ENCODE measurements at regions not wholly inside any gene's neighbourhood (a gene's known extent, or its start where the extent isn't known, plus 50 kb on each side); places are given as distances from the start of the nearest gene placed in this dataset.

DNA sequence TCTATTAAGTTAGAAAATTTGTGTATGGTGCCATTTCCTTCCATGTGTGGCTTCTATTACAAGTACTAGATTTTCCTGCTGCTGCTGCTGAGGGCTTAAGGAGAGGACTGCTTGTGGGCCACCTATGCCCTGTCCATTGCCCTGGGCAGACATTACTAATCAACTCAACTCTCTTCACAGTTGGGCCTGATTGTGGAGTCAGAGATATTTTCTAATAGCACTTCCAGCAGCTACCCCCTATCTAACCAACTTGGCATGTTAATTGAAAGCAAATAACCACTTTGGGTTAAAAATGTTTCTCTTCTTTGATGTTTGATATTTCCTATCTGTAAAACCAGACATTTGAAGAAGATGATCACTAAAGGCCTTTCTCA lies 242.0 kb downstream of the EDEM1 start:
- no peak for DNase-seq

DNA sequence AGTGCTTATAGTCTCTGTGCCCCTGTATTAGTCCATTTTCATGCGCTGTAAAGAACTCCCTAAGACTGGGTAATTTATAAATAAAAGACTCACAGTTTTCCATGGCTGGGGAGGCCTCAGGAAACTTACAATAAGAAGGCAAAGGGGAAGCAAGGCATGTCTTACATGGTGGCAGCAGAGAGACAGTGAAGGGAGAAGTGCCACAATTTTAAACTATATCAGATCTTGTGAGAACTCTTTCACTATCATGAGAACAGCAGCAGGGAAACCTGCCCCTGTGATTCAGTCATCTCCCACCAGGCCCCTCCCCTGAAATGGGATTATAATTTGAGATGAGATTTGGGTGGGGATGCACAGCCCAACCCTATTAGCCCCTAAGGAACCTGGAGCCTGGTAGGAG lies 243.2 kb downstream of the EDEM1 start:
- no peak for DNase-seq

DNA sequence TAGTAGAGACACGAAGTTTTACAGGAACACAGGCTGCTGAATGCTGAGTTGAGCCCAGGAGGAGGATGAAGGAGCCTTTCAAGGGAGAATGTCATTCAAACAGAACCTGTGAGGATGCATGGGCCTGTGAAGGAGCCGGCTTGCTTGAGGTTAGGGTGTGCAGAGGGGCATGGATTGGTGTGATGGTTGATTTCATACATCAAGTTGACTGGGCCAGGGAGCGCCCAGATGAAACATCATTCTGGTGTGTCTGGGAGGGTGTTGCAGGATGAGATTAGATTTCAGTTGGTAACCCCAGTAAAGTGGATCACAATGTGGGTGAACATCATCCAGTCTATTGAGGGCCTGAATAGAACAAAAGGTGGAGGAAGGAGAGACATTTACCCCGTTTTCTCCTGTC lies 243.6 kb downstream of the EDEM1 start:
- DNase-seq = no peak

DNA sequence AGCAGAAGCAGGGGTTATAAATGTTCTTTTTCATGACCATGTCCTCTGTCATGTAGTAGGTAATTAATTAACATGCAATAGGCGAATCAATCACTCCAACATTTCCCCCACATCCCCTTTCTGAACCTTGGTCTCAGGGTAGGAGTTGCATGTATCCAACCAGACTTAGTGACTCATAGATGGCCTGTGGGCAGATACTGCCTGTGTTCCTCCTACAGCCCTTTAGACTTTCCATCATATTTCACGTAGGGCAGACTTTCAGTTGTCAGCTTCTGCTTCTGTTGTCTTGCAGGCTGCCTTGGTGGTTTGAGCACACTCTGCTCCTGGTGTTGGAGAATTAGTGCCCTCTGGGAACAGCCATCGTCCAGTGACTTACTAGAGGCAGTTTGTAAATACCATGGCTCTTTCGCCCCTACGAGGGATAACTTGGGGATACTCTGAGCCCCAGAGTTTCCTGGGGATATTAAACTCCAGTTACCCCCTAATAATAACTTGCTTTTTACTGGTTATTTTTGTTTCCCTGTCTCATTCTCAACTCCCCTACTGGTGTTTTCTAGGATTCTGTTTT lies 244.4 kb downstream of the EDEM1 start:
- DNase-seq = no peak

DNA sequence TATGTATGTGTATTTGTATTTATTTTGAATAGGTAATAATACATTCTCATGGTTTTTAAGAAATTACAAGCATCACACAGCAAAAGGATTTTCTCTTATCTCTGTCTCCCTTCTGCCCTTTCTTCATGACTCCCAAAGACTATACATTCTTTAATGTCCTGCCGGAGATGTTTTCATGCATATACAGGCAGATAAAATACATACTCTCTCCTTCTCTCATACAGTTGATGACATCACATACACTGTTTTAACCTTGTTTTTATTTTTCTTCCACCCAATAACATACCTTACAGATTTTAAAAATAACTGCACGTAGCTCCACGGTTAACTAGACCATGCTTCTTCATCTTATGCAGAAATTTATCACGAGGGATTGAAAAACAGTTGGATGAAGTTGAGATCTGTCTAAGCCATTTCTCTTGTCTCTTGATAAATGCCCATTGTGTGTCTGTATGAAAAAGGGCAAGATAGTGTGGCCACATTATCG lies 249.8 kb downstream of the EDEM1 start:
- no peak for DNase-seq

DNA sequence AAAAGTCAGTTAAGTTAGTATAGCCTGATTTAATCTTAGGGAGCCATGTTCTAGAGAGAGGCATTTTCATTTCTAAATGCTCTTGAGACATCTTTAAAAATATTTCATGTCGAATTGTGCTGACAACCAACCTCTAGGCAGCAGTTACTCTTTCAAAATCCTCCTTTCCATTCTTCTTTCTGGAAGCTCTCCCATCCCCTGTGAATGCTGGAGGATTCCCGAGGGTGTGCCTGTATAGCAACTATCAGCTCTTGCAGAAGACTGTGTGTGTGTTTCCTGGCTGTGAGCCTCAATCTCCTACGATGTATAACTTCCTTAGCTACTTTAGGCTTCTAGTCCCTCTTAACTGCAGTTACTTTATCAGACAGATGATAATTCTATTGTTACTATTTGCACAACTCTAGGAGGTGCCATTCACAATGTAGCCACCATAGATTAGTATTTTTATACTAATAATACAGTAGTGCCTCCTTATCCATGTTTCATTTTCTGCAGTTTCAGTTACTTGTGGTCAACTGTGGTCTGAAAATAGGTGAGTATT lies 250.3 kb downstream of the EDEM1 start:
- no peak for DNase-seq

DNA sequence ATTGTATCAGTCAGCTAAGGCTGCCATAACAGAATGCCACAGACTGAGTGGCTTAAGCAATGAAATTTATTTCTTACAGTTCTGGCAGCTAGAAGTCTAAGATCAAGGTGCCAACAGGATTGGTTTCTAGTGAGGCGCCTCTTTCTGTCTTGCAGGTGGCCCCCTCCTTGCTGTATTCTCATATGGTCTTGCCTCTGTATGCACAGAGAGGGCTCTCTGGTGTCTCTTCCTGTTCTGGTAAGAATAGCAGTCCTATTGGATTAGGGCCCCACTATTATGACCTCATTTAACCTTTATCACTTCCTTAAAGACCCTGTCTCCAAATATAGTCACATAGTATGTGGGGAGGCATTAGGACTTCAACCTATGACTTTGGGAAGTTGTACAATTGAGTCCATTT lies 253.9 kb downstream of the EDEM1 start:
- no peak for DNase-seq

DNA sequence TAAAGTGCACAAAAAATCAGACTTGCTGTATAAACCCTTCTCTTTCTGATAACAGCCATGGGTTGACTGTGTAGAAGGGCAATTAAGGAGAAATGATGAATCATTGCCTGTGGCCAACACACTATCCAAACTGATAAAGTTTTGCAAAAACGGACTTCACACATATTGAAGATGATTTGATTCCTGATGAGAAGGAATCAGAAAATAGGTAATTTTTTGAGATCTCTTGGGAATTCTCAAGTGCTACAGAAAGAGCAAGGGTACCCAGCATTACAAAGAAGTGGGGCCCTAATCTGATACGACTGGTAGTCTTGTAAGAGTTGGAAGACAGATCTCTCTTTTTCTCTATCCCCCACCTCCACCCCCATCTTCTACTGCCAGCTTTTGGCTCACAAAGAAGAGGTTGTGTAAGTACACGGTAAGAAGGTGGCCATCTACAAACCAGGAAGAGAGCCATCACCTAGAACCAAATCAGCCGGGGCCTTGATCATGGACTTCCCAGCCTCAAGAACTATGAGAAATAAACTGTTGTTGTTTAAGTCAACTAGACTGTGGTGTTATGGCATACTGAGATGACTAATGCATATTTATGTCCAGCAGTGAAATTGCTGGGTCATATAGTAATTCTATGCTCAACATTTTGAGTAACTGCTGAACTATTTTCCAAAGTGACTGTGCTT lies 254.7 kb downstream of the EDEM1 start:
- DNase-seq = no peak

DNA sequence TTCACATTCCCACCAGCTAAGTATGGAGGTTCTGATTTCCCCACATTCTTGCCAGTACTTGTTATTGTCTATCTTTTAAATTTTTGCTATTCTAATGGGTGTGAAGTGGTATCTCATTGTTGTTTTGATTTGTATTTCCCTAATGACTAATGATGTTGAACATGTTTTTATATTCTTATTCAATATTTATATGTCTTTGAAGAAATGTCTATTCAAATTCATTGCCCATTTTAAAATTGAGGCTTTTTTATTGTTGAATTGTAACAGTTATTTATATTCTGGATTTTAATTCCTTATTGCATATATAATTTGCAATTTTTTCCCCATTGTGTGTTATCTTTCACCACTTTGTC lies 255.3 kb downstream of the EDEM1 start:
- DNase-seq = no peak

DNA sequence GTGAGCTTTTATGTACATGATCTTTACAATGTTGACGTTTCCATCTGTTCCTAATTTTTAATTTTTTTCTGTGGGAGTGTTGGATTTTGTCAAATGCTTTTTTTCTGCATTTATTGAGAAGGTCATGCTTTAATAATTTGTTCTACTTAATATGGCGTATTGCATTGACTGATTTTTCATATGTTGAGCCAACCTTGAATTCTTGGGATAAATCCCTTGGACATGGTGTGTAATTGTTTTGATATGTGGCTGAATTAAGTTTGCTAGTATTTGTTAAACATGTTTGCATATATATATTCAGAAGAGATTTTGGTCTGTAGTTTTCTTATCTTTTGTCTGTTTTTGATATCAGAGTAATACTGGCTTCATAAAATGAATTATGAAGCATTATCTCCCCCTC lies 256.7 kb downstream of the EDEM1 start:
- DNase-seq = no peak

DNA sequence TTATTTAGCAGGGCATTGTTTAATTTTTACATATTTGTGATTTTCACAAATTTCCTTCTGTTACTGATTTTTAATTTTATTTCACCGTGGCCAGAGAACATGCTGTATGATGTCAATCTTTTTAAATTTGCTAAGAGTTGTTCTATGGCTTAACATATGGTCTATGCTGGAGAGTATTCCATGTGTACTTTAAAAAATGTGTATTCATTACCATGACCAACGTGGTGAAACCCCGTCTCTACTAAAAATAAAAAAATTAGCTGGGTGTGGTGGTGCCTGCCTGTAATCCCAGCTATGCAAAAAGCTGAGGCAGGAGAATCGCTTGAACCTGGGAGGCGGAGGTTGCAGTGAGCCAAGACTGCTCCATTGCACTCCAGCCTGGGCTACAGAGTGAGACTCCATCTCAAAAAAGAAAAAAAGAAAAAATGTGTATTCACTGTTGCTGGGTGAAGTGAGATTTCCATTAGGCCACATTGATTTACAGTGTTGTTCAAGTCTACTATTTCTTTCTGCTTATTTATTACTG lies 258.2 kb downstream of the EDEM1 start:
- DNase-seq = no peak

DNA sequence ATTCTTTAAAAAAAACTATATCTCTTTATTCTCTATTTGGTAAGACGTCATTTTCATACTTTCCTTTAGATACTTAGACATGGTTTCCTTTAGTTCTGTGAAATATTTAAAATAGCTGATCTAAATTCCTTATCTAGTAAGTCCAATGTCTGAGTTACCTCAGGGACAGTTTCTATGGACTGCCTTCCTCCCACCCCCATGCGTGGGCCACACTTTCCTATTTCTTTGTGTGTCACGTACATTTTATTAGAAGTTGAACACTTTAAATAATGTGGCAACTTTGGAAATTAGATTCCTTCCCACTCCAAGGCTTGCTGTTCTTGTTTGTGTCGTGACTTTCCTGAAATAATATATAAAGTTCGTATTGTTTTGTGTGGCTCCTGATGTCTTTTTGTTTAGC lies 260.7 kb downstream of the EDEM1 start:
- no peak for DNase-seq

DNA sequence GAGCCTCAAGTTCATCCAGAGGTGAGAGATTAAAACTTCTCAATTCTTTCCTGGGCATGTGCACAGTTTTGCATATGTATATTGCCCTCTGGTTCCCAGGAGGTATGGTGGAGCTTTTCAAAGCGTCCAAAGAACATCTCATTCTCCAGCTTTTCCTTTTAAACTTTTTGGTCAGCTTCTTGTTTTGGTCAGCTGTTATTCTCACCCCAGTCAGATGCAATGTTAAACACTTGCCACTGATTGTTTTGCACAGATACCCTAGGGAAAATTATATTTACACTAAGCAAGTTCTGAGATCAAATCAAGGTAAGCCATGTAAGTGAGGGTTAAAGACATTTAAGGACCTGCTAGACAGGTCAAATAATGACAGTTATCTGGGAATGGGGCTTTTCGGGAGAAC lies 261.3 kb downstream of the EDEM1 start:
- DNase-seq = no peak

DNA sequence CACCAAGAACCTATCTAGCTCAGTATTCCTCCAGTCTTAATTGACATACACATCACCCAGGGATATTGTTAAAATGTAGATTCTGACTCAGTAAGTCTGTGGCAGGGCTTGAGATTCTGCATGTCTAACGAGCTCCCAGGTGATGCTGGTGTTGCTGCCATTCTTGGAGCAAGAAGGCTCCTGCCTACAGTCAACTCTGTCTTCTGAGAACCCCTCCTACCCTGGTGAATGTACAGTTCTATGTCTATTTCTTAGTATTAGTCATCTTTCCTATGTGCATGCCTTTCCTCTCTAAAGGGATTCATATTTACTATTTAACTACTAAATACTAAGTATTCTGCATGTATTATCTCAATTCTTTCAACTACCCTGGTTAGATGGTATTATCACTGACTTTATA lies 268.7 kb downstream of the EDEM1 start:
- no peak for DNase-seq

DNA sequence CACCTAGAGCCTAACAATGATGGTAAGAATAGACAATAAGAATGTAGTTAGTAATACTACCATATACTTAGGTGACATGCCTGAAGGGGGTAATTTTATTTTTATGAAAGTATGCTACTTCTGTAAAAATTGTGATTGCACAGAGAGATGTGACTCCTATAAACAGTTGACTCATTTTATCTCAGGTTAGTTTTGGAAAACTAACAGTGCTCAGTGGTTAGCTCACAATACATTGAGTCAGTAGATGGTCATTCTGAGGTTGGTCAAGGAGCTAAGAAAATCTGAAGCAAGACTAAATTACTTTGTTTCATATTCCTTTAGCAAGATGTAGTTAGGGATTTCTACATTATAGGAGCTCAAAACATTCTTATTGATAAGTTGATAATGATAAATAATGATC lies 271.0 kb downstream of the EDEM1 start:
- no peak for DNase-seq

DNA sequence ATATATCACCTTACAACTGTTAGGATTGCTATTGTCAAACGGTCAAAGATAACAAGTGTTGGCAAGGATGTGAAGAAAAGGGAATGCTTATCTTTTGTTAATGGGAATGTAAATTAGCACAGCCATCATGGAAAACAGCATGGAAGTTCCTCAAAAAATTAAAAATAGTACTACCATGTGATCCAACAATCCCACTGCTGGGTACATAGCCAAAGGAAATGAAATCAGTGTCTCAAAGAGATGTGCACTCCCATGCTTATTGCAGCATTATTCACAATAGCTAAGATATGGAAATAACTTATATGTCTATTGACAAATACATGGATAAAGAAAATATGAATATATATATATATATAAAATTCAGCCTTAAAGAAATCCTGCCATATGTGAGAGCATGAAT lies 274.6 kb downstream of the EDEM1 start:
- DNase-seq = no peak

DNA sequence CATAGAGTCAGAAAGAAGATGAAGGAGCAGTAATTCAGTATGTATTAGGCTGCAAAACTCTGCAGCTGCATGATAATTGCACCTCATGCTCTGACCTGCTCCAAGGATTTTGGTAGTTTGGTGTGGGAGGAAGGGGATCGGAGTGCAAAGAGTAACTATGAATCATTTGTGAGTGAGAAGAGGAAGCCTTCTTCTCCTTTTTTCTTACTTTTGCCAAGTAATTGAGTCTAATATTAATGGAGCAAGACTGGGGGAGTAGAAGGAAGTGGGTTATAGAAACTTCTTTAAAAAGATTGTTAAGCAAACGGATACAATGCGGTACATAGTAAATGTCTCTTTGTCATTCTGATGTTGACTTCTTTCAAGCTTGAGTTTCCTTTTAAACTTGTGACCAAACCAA lies 276.5 kb downstream of the EDEM1 start:
- no peak for DNase-seq

DNA sequence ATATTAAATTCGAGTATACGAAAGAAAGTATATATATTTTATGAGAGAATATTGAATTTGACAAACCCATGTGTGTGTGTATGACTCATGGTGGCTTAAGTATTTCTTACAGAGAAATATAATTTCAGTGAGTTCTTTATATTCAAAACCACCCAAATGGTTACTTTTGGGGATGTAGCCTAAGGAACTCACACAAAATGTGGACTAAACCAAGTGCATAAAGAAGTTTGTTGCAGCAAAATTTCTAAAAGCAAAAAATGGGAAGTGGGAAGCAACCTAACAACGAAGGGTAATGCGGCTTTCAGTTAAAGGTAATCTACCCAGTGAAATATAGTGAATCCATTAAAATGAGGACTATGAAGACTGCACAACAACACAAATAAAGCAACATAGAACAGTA lies 277.1 kb downstream of the EDEM1 start:
- no peak for DNase-seq

DNA sequence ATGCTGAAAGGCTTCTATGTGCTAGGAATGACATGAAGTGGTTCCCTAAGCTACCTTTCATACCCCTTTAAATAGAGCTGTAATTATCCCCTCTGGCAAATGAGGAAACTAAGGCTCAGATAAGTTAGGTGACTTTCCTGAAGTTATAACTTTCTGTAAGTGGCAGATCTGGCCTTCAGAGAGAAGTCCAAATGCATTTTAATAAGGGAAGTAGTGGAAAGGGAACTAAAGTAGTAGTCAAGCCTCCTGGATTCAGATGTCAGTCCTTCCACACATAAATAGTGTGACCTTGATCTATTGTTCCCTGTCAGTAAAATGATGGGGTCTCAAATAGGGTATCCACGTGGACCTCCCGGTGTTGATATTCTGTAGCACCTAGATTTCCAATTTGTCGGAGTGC lies 277.7 kb downstream of the EDEM1 start:
- DNase-seq = no peak

DNA sequence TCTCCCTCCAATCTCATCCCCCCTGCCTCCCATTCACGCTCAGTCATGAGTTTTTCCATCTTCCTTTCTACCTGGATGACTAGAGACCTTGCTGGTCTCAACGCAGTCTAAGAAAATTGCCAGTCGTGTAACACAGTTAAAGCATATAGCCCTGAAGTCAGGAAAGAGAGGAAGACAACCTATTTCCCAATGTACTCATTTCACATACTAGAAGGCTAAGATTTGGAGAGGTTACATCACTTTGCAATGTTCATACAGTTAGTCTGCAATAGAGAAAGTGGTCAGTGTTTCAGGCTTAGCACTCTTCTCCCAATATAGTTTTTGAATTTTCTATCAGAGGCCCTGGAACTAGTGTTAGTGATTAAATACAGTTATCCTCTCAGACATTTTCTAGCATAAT lies 278.6 kb downstream of the EDEM1 start:
- no peak for DNase-seq

DNA sequence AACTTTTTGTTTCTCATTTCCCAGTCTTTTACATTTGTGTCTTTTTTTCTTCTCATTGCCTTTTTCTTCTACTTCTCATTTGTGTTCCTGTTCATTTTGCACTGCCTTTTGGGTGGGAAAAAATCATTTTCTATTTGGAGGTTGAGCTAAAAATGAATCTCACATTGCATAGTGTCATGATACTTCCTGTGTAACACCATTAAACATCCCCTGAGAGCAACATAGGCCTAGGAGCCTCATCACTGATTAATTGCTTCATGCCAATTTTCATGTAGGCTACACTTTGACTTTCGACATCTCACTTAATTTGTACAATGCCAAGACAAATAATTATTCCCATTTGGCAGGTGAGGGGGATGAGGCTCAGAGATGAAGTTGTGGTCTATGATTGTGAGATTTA lies 279.2 kb downstream of the EDEM1 start:
- no peak for DNase-seq

DNA sequence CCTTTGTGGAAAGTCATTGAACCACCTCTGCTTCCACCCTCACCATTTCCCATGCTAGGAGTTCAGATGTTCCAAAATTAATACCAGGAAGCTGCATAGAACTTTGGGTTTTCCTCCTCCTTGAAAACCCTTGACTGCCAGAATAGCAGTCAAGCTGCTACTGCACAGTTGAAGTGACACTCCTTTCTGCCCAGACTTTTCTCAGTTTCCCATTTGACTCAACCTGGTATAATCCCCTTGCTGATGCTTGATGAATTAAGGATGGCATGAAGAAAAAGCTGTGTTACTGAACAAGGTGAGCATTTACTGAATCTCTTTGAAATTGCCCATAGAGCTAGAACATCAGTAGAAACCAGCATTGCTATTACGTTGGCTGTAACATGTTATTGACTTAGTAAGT lies 286.0 kb downstream of the EDEM1 start:
- no peak for DNase-seq

DNA sequence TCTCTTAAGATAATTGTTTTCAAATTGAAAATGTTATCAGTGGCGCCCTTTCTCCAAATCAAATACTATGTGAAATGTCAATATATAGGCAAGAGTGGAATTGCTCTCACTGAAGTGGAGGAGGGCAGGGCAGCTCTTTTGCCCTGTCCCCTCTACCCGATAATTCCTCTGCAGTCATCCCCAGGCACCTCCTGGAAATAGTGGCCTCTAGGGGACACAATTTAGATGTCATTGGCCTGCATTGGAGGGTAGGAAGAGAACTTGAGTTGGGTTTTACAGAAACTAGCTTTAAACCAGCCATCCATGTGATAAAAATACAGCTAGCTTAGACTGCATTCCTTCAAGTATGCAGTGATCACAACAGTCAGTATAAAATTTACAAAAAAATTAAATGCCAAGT lies 288.9 kb downstream of the EDEM1 start:
- no peak for DNase-seq

DNA sequence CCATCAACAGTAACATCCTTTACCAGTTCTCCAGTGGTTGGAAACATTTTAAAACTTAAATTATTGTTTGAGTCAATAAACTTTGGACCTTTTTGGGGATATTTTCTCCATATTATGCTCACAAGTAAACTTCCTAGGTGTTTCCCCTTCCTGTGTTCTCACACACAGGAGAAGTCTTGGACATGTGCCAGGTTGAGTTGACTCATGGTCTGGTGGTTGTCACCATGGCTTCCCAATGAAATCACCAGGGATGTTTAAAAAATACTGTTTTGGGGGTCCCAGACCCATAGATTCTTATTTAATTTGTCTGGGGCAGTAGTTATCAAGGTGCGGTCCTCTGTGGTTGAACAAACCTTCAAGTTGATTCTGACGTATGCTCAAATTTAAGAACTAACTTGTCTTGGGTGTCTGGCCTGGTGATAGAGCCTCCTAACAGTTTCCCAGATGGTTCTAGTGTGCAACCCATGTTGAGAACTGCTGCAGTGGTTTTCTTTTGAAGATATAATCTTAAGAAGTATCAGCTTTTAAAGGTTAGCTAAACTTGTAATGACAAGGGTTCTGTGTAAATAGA lies 291.8 kb downstream of the EDEM1 start:
- DNase-seq = no peak

DNA sequence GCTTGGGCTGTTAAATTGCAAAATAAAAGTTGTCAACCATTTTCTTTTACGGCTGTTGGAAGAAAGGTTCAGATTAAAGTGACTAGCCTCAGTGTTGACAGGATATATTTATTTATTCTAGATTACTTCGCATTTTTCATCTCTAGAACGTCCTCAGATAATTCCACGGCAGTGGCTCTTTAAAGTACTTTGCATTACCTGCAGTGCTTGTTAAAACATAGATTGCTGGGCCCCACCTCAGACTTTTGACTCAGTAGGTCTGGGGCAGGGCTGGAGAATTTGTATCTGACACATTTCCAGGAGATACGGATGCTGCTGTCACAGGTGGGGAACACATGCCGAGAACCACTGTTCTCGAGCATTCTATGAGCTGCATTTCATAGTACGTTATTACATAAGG lies 292.7 kb downstream of the EDEM1 start:
- DNase-seq = no peak

Data from NCI-H1436 (cell line).